ENCODE measurements at regions not wholly inside any gene's neighbourhood (a gene's known extent, or its start where the extent isn't known, plus 50 kb on each side); places are given as distances from the start of the nearest gene placed in this dataset.

DNA sequence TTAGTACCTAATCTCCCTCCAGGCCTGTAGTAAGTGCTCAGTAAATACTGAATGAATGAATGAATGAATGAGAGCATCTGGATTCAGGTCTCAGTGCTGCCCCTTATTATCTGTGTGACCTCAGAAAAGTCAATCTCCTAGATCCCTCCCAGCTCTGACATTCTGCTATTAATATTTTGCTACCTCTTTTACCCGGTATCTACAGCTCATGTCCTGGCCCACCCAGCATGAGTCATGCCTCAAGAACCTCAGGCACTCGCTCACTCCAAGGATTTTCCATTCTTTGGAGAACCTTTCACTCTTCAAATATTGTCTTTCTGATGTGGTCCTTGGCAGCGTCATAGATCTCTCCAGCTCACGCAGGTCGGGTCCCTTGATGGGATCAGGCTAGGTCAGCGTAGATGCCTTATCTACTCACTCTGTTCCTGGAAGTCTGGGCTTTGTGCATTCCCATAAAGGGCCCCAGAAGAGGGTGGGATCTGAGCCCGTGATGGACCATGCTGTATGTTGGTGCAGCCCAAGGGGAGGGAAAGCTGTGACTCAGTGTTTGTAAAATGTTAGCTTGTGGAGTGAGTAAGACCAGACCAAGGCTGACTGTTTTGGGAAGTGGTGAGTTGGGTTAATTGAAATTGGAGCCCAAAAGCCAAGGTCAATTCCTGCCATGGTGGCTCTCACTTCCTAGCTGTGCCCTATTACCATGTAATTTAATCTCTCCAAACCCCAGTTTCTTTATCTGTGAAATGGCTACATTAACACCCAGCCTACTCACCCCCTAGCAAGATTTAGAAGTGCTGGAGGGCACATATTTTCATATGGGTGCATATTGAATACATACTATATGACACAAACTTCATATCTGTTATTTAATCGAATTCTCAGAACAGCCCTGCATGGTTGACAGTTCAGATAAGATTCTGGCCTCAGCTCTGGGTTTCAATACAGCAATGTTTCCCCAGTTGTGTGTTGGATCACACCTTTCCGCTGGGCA lies 214.1 kb upstream of the USP24 start (continued):
- TF ChIP-seq, protein P1, sequence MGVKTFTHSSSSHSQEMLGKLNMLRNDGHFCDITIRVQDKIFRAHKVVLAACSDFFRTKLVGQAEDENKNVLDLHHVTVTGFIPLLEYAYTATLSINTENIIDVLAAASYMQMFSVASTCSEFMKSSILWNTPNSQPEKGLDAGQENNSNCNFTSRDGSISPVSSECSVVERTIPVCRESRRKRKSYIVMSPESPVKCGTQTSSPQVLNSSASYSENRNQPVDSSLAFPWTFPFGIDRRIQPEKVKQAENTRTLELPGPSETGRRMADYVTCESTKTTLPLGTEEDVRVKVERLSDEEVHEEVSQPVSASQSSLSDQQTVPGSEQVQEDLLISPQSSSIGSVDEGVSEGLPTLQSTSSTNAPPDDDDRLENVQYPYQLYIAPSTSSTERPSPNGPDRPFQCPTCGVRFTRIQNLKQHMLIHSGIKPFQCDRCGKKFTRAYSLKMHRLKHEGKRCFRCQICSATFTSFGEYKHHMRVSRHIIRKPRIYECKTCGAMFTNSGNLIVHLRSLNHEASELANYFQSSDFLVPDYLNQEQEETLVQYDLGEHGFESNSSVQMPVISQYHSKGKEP (CRISPR knock-in tag; IDR thresholded peaks at IDR 0.05): peak; percentile 85; the same call in 1 of the 2 replicates
- TF ChIP-seq HNRNPUL1 (IDR thresholded peaks at IDR 0.05; ENCODE audit: low read depth, low read length) (no peak), ZNF780A (CRISPR knock-in tag; IDR thresholded peaks at IDR 0.05) (no peak), HNRNPLL (IDR thresholded peaks at IDR 0.05; ENCODE audit: low read depth, low read length, poor library complexity, severe bottlenecking) (no peak), ZNF816 (CRISPR knock-in tag; IDR thresholded peaks at IDR 0.05; ENCODE audit: borderline replicate concordance) (no peak), ZNF317 (CRISPR knock-in tag; IDR thresholded peaks at IDR 0.05) (peak; percentile 58; the same call in 1 of the 2 replicates), ZNF331 (CRISPR knock-in tag; IDR thresholded peaks at IDR 0.05) (peak; percentile 94), ZNF33A (CRISPR knock-in tag; IDR thresholded peaks at IDR 0.05; ENCODE audit: borderline replicate concordance) (peak; percentile 85; the same call in 1 of the 2 replicates), PRPF4 (IDR thresholded peaks at IDR 0.05; ENCODE audit: low read depth, low read length, poor library complexity, severe bottlenecking) (no peak), ZZZ3 (CRISPR knock-in tag; IDR thresholded peaks at IDR 0.05; ENCODE audit: borderline replicate concordance) (no peak), ARID2 (CRISPR knock-in tag; IDR thresholded peaks at IDR 0.05; ENCODE audit: borderline replicate concordance) (peak; percentile 77; the same call in 1 of the 2 replicates)
- TF ChIP-seq, protein P2, sequence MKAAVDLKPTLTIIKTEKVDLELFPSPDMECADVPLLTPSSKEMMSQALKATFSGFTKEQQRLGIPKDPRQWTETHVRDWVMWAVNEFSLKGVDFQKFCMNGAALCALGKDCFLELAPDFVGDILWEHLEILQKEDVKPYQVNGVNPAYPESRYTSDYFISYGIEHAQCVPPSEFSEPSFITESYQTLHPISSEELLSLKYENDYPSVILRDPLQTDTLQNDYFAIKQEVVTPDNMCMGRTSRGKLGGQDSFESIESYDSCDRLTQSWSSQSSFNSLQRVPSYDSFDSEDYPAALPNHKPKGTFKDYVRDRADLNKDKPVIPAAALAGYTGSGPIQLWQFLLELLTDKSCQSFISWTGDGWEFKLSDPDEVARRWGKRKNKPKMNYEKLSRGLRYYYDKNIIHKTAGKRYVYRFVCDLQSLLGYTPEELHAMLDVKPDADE (CRISPR knock-in tag; IDR thresholded peaks at IDR 0.05): no peak
- TF ChIP-seq, protein P3, sequence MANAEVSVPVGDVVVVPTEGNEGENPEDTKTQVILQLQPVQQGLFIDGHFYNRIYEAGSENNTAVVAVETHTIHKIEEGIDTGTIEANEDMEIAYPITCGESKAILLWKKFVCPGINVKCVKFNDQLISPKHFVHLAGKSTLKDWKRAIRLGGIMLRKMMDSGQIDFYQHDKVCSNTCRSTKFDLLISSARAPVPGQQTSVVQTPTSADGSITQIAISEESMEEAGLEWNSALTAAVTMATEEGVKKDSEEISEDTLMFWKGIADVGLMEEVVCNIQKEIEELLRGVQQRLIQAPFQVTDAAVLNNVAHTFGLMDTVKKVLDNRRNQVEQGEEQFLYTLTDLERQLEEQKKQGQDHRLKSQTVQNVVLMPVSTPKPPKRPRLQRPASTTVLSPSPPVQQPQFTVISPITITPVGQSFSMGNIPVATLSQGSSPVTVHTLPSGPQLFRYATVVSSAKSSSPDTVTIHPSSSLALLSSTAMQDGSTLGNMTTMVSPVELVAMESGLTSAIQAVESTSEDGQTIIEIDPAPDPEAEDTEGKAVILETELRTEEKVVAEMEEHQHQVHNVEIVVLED (CRISPR knock-in tag; IDR thresholded peaks at IDR 0.05; ENCODE audit: borderline replicate concordance): peak; percentile 38; the same call in 1 of the 2 replicates
- TF ChIP-seq, protein P4, sequence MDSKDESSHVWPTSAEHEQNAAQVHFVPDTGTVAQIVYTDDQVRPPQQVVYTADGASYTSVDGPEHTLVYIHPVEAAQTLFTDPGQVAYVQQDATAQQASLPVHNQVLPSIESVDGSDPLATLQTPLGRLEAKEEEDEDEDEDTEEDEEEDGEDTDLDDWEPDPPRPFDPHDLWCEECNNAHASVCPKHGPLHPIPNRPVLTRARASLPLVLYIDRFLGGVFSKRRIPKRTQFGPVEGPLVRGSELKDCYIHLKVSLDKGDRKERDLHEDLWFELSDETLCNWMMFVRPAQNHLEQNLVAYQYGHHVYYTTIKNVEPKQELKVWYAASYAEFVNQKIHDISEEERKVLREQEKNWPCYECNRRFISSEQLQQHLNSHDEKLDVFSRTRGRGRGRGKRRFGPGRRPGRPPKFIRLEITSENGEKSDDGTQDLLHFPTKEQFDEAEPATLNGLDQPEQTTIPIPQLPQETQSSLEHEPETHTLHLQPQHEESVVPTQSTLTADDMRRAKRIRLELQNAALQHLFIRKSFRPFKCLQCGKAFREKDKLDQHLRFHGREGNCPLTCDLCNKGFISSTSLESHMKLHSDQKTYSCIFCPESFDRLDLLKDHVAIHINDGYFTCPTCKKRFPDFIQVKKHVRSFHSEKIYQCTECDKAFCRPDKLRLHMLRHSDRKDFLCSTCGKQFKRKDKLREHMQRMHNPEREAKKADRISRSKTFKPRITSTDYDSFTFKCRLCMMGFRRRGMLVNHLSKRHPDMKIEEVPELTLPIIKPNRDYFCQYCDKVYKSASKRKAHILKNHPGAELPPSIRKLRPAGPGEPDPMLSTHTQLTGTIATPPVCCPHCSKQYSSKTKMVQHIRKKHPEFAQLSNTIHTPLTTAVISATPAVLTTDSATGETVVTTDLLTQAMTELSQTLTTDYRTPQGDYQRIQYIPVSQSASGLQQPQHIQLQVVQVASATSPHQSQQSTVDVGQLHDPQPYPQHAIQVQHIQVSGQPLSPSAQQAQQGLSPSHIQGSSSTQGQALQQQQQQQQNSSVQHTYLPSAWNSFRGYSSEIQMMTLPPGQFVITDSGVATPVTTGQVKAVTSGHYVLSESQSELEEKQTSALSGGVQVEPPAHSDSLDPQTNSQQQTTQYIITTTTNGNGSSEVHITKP (CRISPR knock-in tag; IDR thresholded peaks at IDR 0.05; ENCODE audit: low read depth): peak; percentile 96
- TF ChIP-seq, protein P5, sequence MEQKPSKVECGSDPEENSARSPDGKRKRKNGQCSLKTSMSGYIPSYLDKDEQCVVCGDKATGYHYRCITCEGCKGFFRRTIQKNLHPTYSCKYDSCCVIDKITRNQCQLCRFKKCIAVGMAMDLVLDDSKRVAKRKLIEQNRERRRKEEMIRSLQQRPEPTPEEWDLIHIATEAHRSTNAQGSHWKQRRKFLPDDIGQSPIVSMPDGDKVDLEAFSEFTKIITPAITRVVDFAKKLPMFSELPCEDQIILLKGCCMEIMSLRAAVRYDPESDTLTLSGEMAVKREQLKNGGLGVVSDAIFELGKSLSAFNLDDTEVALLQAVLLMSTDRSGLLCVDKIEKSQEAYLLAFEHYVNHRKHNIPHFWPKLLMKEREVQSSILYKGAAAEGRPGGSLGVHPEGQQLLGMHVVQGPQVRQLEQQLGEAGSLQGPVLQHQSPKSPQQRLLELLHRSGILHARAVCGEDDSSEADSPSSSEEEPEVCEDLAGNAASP (CRISPR knock-in tag; IDR thresholded peaks at IDR 0.05; ENCODE audit: borderline replicate concordance): peak; percentile 99
